MG63 (cell line): ENCODE measurements at regions not wholly inside any gene's neighbourhood (a gene's known extent, or its start where the extent isn't known, plus 50 kb on each side); places are given as distances from the start of the nearest gene placed in this dataset.

Experiments used
- DNase-seq: peaks from one replicate; pipeline ENCODE4 v3.0.0-alpha.2; 2020
- H3K27me3 ChIP-seq: fragments of 250-450 bp; sonication (Bioruptor Pico); 2 replicates; pipeline ENCODE4 v1.5.1; 2020; ENCODE audit warnings: mild to moderate bottlenecking, moderate library complexity
- H3K36me3 ChIP-seq: fragments of 250-450 bp; sonication (Bioruptor Pico); 2 replicates; pipeline ENCODE4 v1.5.1; 2020; ENCODE audit warnings: mild to moderate bottlenecking, moderate library complexity
- H3K4me3 ChIP-seq: fragments of 250-450 bp; sonication (Bioruptor Pico); 2 replicates; pipeline ENCODE4 v1.5.1; 2020; ENCODE audit warnings: mild to moderate bottlenecking, moderate library complexity
- H3K9me3 ChIP-seq: fragments of 250-450 bp; sonication (Bioruptor Pico); 2 replicates; pipeline ENCODE4 v1.5.1; 2020; ENCODE audit warnings: mild to moderate bottlenecking, moderate library complexity

DNA sequence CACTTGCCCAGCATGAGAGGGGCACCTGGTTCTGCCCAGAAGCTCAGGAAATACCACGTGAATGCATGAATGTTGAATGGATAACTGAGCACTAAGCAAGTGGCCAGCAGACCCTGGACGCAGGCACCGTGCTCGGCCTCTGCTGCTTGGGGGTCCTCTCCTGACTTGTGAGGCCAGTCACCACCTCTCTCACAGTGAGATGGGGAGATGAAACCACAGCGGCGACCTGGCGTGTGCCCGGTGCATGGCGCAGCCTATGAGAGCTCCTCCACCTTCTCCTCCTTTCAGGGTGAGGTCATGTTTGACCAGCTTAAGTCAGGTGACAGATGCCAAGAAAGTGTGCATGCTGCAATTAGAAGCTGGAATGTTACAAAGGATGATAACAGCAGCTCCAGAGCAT is 75.5 kb downstream of the HMX1 start:
- DNase-seq = no peak
- no peak overlapping the region for H3K4me3 ChIP-seq
- no peaks in the 10 kb centered on the region for H3K27me3 ChIP-seq
- H3K36me3 ChIP-seq = no peaks in the 10 kb centered on the region
- no peaks in the 10 kb centered on the region for H3K9me3 ChIP-seq

DNA sequence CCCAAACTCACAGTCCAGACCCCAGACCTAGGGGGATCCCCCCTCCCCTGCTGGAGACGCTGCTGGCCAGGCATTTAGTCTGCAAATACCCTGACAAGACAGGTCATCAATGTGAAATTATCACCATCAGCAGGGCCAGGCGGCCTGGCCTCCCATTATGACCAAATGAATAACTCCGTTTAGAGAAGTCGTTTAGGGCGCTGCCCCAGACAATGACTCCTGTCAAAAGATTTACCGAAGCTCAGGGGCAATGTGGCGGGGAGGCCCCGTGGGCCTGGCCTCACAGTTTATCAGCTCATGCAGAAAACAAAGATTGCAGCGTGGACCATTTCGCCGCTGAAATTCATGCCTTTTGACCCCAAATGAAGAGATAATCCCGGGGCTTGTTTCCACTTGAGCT is 76.5 kb downstream of the HMX1 start:
- no peaks in the 10 kb centered on the region for H3K36me3 ChIP-seq
- H3K9me3 ChIP-seq = no peaks in the 10 kb centered on the region
- no peak overlapping the region for H3K4me3 ChIP-seq
- no peaks in the 10 kb centered on the region for H3K27me3 ChIP-seq
- DNase-seq = no peak

DNA sequence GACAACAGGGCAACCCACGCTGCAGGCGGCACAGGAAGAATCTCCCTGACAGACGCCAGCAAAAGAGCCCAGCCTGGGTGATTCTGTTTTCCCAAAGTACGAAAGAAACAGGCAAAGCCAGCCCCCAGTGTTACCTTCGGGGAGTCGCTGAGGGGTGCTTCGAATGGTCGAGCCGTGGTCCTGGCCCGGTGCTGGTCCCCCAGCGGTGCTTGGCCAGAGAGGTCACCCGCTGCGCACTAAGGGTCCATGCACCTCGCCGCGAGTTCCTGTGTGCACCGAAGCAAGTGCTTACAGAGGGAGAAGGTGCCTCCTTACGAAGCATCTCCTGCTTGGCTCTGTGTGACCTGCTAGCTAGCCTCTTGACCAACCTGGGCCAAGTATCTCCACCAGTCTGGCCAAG is 77.1 kb downstream of the HMX1 start:
- Histone ChIP-seq H3K4me3 (no peak overlapping the region), H3K36me3 (no peaks in the 10 kb centered on the region), H3K27me3 (no peaks in the 10 kb centered on the region), H3K9me3 (no peaks in the 10 kb centered on the region)
- DNase-seq = no peak

DNA sequence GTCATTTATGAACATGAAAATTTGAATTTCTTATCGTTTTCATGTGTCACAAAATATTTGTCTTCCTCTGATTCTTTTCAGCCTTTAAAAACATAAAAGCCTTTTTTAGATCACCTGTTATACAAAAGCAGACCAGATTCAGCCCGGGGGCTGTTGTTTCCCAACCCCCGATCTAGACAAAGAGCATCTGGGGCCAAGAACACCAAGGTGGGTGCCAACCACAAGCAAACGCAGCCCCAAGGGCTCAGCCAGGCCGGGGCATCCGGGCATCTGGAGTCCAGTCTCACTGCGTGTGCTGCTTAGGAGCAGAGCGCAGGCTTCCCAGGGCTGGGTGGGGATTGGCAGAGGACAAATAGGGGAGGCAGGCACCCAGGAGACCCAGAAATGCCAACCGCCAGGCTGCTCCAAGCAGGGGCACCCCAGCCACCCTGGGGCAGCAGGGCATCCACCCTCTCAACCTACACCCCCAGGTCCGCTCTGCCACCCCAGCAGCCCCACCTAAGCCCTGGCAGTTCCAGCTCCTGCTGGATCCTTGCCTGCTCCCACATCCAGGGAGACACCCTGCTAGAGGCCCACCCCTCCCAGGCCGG is 78.0 kb downstream of the HMX1 start:
- no peaks in the 10 kb centered on the region for H3K9me3 ChIP-seq
- no peak for DNase-seq
- no peaks in the 10 kb centered on the region for H3K27me3 ChIP-seq
- H3K36me3 ChIP-seq = no peaks in the 10 kb centered on the region
- H3K4me3 ChIP-seq = no peak overlapping the region

DNA sequence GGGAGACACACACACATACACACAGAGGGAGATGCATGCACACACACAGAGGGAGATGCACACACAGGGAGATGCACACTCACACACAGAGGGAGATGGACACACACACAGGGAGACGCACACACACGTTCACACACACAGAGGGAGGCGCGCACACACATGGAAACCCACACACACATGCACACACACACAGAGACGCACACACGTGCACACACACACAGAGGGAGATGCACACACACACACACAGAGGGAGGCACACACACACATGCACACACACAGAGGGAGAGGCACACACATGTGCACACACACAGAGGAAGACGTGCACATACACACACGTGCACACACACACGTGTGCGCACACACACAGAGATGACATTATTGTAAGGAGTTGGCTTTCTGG is 79.1 kb downstream of the HMX1 start:
- no peak for DNase-seq
- Histone ChIP-seq H3K9me3 (no peaks in the 10 kb centered on the region), H3K4me3 (no peak overlapping the region), H3K36me3 (no peaks in the 10 kb centered on the region), H3K27me3 (no peaks in the 10 kb centered on the region)

DNA sequence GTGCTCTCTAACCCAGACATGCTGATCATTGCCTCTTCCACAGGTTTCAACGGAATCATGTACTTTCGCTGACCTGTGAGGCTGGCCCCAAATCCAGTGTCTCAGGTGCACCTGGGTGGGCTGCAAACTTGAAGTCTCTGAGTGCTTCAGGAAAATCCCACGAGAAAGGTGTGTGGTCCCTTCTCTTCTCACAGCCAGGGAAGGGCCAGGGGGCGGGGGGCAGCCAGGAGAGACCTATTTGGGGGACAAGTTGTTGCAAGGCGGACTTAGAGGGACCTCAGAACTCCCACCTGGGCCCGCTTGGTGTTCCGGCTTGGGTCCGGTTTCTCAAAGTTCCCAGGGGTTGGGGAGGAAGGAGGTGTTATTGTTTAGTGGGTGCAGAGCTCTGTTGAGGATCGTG is 80.0 kb downstream of the HMX1 start:
- Histone ChIP-seq H3K27me3 (no peaks in the 10 kb centered on the region), H3K9me3 (no peaks in the 10 kb centered on the region), H3K4me3 (no peak overlapping the region), H3K36me3 (no peaks in the 10 kb centered on the region)
- DNase-seq = no peak

DNA sequence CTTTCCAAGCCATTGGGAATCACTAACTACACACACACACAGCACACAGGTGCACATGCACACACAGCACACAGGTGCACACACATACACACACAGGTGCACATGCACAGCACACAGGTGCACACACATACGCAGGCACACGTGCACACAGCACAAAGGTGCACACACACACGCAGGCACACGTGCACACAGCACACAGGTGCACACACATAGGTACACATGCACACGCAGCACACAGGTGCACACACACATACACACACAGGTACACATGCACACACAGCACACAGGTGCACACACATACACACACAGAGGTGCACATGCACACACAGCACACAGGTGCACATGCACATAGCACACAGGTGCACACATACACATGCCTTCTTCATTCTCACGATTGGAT is 80.9 kb downstream of the HMX1 start:
- no peak overlapping the region for H3K4me3 ChIP-seq
- H3K9me3 ChIP-seq = no peaks in the 10 kb centered on the region
- no peak for DNase-seq
- no peaks in the 10 kb centered on the region for H3K36me3 ChIP-seq
- no peaks in the 10 kb centered on the region for H3K27me3 ChIP-seq

DNA sequence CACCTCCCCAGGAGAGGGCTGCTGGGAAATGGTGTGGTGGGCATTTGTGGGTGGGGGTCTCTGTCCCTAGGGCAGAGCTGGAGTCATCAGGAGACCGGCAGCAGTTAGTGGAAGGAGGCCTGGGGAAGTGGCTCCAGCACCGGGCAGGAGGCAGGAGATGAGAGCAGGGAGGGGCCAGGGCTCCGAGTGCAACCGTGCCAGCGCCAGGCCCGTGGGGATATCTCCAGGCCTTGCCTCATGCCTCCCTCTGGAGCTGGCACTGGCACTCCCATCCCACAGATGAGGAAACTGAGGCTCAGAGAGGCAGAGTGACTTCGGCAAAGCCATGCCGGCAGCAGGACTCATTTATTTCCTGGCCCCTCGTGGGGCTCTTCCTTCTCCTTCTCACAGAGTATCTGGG is 83.5 kb downstream of the HMX1 start:
- Histone ChIP-seq H3K27me3 (no peaks in the 10 kb centered on the region), H3K4me3 (no peak overlapping the region), H3K36me3 (no peaks in the 10 kb centered on the region), H3K9me3 (no peaks in the 10 kb centered on the region)
- DNase-seq = no peak

DNA sequence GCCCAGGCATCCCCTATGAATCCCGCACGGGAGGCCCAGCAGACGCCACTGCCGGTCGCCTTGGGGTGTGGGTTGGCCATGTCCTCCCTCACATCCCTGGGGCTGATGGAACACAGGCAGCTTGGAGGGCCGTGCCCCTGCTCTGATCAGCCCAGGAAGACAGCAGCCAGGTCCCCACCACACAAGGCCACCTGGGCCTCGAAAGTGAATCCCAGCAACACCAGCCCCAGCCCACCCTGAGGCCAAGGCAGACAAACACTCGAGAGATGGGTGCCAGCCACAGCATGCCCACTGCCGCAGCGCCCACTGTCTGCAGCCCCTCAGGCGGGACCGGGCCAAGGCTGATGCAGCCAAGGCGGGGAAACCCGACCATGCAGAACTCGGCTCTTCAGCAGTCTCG is 85.5 kb downstream of the HMX1 start:
- H3K36me3 ChIP-seq = no peaks in the 10 kb centered on the region
- DNase-seq = no peak
- H3K27me3 ChIP-seq = no peaks in the 10 kb centered on the region
- no peak overlapping the region for H3K4me3 ChIP-seq
- H3K9me3 ChIP-seq = no peaks in the 10 kb centered on the region

DNA sequence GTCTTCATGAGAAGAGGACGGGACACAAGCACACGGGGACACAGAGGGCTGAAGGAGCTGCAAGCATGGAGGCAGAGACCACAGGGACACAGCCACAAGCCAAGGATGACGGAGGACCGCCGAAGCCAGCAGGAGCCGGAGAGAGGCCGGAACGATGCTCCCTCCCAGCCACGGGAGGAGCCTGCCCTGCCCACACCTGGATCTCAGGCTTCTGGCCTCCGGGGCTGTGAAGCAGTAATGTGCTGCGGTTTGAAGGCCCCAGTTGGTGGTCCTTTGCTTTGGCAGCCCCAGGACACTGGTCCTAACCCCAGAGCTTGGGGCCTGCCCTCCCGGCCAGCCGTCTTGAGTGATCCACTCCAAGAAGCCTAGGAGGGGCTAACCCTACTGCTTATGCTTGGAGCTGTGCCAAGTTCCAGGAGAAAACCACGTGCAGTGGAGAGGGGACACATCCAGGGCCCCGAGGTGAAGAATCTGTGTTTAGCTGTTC is 85.9 kb downstream of the HMX1 start:
- Histone ChIP-seq H3K27me3 (no peaks in the 10 kb centered on the region), H3K4me3 (no peak overlapping the region), H3K9me3 (no peaks in the 10 kb centered on the region), H3K36me3 (no peaks in the 10 kb centered on the region)
- DNase-seq = no peak

DNA sequence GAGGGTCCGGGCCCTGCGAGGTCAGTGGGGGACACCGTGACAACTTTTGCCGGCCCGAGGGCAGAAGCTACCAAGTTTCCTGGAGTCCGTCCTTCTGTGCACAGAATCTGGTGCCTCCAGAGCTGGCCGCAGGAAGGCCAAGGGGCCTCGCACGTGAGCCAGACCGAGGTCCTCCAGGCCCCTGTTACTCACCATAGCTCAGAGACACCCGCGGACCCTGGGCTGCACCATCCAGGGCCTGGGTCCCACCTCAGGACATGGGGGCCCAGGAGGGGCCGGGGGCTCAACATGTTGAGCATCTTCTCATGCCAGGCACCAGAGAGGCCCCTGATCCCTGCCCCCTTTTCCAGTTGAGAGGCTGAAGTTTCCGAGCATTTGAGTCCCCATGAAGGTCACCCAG is 87.9 kb downstream of the HMX1 start:
- Histone ChIP-seq H3K4me3 (no peak overlapping the region), H3K9me3 (no peaks in the 10 kb centered on the region), H3K36me3 (no peaks in the 10 kb centered on the region), H3K27me3 (no peaks in the 10 kb centered on the region)
- DNase-seq = no peak

DNA sequence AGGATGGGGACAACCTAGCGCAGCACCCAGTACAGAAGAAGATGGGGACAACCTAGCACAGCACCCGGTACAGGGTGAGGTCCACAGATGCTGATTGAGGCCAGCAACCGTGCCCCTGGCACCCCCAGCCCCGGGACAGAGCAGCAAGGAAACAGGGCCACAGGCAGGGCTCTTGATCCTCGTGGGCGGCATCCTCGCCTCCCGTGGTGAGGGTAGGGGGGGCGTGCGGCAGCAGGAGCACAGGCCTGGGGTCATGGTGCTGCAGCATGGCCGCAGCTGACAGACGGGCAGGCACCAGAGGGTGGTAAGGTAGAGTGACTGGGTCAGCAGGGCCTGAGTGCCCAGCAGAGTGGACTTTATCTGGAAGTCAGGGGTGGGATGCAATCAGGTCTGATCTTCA is 89.5 kb downstream of the HMX1 start:
- Histone ChIP-seq H3K9me3 (no peaks in the 10 kb centered on the region), H3K27me3 (no peaks in the 10 kb centered on the region), H3K4me3 (no peak overlapping the region), H3K36me3 (no peaks in the 10 kb centered on the region)
- no peak for DNase-seq

DNA sequence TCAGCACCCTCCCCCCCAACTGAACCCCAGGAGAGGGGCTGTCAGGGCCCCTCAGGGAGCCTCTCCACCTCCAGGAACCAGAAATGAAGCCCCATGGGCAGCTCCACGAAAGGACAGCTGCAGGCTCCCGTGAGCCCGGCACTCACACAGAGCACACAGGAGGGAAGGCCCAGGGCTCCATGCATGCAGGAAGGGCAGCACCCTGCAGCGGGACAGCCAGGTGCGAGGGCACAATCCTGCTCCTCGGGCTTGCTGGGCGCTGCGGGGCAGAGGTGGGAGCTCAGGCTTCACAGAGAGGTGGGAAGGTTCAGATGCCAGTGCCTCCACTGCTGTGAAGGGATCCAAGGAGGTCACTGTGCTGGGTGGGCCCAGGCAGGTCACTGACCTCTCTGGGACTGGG is 90.0 kb downstream of the HMX1 start:
- DNase-seq = no peak
- Histone ChIP-seq H3K36me3 (no peaks in the 10 kb centered on the region), H3K9me3 (no peaks in the 10 kb centered on the region), H3K4me3 (no peak overlapping the region), H3K27me3 (no peaks in the 10 kb centered on the region)

DNA sequence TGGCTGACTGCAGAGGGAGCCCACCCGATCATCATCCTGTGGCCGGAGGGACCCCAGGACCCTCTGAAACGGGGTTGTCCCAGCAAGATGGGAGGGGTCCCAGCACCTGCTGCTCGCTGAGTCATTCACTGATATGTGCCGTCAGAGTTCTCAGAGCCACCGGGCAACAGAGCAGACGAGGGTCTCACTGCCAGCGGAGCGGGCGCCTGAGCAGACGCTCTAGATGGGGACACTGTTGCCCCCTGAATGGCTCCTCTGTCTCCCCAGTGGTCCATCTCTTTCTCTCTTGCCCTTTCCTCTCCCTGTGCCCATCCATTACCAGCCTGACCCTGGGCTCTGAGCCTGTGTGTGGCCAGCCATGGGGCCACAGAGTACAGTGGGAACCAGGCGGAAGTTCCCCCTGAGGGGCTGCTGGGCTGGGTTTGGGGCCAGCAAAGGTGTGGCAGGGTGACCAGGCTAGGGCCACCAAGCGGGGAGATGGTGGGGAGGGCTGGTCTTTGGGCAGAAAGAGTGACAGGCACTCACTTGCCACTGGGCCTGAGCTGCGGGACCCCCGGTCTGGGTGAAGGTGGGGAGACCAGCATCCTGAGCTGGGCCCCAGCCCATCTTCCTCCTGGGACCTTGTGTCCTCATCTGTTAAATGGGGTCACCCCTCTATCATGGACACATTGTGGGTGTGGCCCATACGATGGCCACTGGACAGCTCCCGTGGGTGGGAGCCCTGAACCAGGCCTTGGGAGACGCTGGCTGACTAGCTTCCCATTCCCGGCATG is 90.9 kb downstream of the HMX1 start:
- H3K9me3 ChIP-seq = no peaks in the 10 kb centered on the region

DNA sequence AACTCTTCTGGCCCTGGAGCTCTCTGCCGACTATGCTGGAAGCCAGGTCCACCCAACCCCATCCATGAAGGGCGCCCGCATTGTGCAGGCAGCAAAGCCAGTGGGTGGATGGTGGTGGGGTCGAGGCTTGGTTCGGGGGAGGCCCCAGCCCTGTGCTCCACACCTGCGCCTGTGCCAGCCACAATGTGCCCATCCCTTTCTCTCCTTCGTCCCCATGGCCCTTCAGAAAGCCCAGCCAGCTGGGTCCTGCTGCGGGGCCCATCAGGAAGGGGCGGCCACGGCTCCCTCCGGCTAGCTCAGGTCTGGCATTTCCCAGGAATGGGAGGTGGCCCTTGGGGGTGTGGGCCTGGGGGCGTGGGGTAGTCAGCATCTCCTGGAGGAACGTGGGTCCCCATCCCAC is 91.6 kb downstream of the HMX1 start:
- no peaks in the 10 kb centered on the region for H3K9me3 ChIP-seq
- H3K4me3 ChIP-seq = no peak overlapping the region
- no peaks in the 10 kb centered on the region for H3K27me3 ChIP-seq
- no peaks in the 10 kb centered on the region for H3K36me3 ChIP-seq
- no peak for DNase-seq

More for the DNA sequence above, 90.9 kb downstream of the HMX1 start:
- H3K27me3 ChIP-seq = no peaks in the 10 kb centered on the region
- no peak for DNase-seq
- H3K36me3 ChIP-seq = no peaks in the 10 kb centered on the region
- H3K4me3 ChIP-seq = no peak overlapping the region

DNA sequence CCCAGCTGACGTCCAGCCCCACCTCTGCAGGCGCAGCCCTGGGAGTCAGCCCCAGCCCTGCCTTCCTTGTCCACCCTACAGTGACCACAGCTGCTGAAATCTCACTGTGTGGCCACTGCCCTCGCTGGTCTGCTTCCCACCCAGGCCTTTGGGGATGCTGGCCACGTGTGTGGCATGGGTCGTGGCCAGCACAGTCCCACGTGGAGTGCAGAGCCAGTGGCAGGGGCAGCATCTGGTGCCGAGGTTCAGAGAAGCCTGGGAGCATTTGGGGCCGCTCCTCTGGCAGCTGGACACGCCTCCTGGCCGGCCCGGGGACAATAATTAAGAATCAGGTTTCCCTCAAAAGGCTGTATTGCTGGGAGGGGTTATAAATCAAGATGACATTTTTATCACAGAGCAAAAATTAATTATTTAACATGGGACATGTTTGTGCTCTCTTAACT is 92.1 kb downstream of the HMX1 start:
- Histone ChIP-seq H3K36me3 (no peaks in the 10 kb centered on the region), H3K4me3 (no peak overlapping the region), H3K9me3 (no peaks in the 10 kb centered on the region), H3K27me3 (no peaks in the 10 kb centered on the region)
- no peak for DNase-seq

DNA sequence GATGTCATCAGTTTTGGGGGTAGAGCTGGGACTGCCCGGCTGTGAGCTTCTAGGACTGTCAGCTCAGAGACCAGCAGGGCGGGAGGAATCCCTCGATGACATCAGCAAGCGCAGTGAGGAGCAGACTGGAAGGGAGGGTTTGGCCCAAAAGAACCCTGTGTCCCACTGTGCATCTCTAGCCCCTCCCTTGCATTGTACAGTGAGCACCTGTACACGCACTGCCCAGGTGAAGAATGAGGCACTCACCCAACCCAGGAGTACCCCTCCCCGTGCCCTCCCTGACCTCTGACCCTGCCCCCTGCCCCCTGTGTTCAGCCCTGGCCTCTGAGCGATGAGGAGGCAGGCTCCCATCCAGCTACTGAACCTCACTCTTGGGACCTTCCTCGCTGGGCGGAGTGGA is 92.9 kb downstream of the HMX1 start:
- H3K36me3 ChIP-seq = no peaks in the 10 kb centered on the region
- H3K9me3 ChIP-seq = no peaks in the 10 kb centered on the region
- H3K4me3 ChIP-seq = no peak overlapping the region
- H3K27me3 ChIP-seq = no peaks in the 10 kb centered on the region
- DNase-seq = no peak

DNA sequence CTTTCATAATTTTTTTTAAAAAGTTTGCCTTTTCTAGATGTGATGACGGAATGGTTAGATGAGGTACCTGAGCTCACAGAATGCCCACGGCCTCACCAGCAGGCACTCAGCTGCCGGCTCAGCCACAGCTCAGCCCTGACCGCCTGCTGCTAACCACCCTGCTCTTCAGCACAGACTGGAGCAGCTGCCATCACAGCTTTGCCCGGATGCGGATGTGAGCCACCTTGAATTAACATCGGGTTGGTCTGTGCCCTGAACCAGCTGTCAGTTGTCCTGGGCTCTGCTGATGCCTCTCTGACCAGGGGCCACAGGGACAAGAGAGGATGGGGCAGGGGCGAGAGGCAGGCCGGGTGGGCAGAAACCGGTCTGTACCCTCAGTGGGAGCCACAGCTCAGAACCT is 93.3 kb downstream of the HMX1 start:
- Histone ChIP-seq H3K9me3 (no peaks in the 10 kb centered on the region), H3K4me3 (no peak overlapping the region)
- DNase-seq = no peak

More for the DNA sequence above, 93.3 kb downstream of the HMX1 start:
- Histone ChIP-seq H3K27me3 (no peaks in the 10 kb centered on the region), H3K36me3 (no peaks in the 10 kb centered on the region)
